HCT116 (cell line): ENCODE measurements at regions not wholly inside any gene's neighbourhood (a gene's known extent, or its start where the extent isn't known, plus 50 kb on each side); places are given as distances from the start of the nearest gene placed in this dataset.

ENCODE experiments used
- ATAC-seq: fragments of 200-7000 bp; cut with Tn5 transposase; 2 replicates; pipeline ENCODE4 v1.9.1; 2020; ENCODE audit warnings: mild to moderate bottlenecking, moderate library complexity
- BruUV-seq: library from RNA; stranded (reverse); fragments of 400-500 nt; replicated peaks from 2 replicates; lab custom pipeline; 2021; lab: Mats Ljungman, UMichigan
- CTCF ChIA-PET: fragments of 300-600 bp; sonication (Branson Sonifier 250); formaldehyde crosslinking; loops from one replicate; lab custom pipeline; 2021; ENCODE audit warnings: antibody characterized with exemption; lab: Charles Lee
- POLR2A ChIA-PET: fragments of 300-600, 350-600 bp; sonication (Branson Sonifier 250); formaldehyde crosslinking; loops from one replicate; lab custom pipeline; 2021; ENCODE audit warnings: antibody characterized with exemption; lab: Charles Lee
- RAD21 ChIA-PET, 2 experiments: fragments of 300-600 bp; sonication (Branson Sonifier 250); formaldehyde crosslinking; loops; one replicate each; lab custom pipeline; 2023; ENCODE audit warnings: low total read pairs in 2 of 2; ENCODE audit not compliant: uncharacterized antibody in 2 of 2, unreplicated experiment in 2 of 2, low non-redundant PET in 1 of 2; lab: Charles Lee
- DNase-seq: peaks from one replicate; pipeline ENCODE4 v3.0.0-alpha.2; 2010; ENCODE audit warnings: low read depth, low spot score
- H2AFZ ChIP-seq: fragments of 200-600 bp; shearing (Covaris generic), sonication (generic); 2 replicates; pipeline ENCODE4 v1.6.1; 2017; ENCODE audit warnings: low read depth, mixed run types, mixed read lengths, antibody characterized with exemption, low read length; ENCODE audit not compliant: poor library complexity, severe bottlenecking
- H3K27ac ChIP-seq: 2 replicates; pipeline ENCODE4 v1.5.1; 2012; ENCODE audit warnings: low read depth, low read length
- H3K27me3 ChIP-seq: fragments of 200-600 bp; sonication (generic); 2 replicates; pipeline ENCODE4 v1.6.1; 2016; ENCODE audit warnings: mixed run types, low read length, mixed read lengths; ENCODE audit not compliant: insufficient read depth
- H3K36me3 ChIP-seq, 2 experiments: fragments of 200-500 bp in 1 of 2; fragments of 200-600 bp in 1 of 2; sonication (Bioruptor generic) in 1 of 2; sonication (generic) in 1 of 2; 2 replicates each; pipeline versions ENCODE4 v1.5.1 to v1.6.1; 2014 to 2016; ENCODE audit warnings: low read length in 2 of 2, inconsistent platforms in 1 of 2, mixed read lengths in 1 of 2, mixed run types in 1 of 2; ENCODE audit not compliant: insufficient read depth in 2 of 2, control insufficient read depth in 1 of 2
- H3K4me1 ChIP-seq, 2 experiments: fragments of 200-600 bp in 1 of 2; sonication (generic) in 1 of 2; 2 replicates each; pipeline versions ENCODE4 v1.5.1 to v1.6.1; 2012 to 2017; ENCODE audit warnings: low read length in 2 of 2, inconsistent platforms in 1 of 2, mild to moderate bottlenecking in 1 of 2, mixed read lengths in 1 of 2, mixed run types in 1 of 2, moderate library complexity in 1 of 2; ENCODE audit not compliant: insufficient read depth in 2 of 2, control insufficient read depth in 1 of 2
- H3K4me2 ChIP-seq: fragments of 200-600 bp; sonication (generic); 2 replicates; pipeline ENCODE4 v1.6.1; 2017; ENCODE audit warnings: mixed run types, low read length, mixed read lengths
- H3K4me3 ChIP-seq, 2 experiments: fragments of 200-600 bp in 1 of 2; sonication (generic) in 1 of 2; replicated peaks in 1 of 2; 2 replicates each; pipeline ENCODE4 v1.5.1; 2011 to 2016; ENCODE audit warnings: low read length in 2 of 2, control low read depth in 1 of 2, low read depth in 1 of 2, mild to moderate bottlenecking in 1 of 2, mixed read lengths in 1 of 2, mixed run types in 1 of 2
- H3K79me2 ChIP-seq: fragments of 200-600 bp; sonication (generic); 2 replicates; pipeline ENCODE4 v1.6.1; 2017; ENCODE audit warnings: mild to moderate bottlenecking, mixed run types, low read length, moderate library complexity, mixed read lengths; ENCODE audit not compliant: insufficient read depth
- H3K9ac ChIP-seq: fragments of 200-600 bp; sonication (generic); 2 replicates; pipeline ENCODE4 v1.6.1; 2016; ENCODE audit warnings: low read length, mixed read lengths
- H3K9me2 ChIP-seq: fragments of 200-600 bp; sonication (generic), shearing (Covaris generic); 2 replicates; pipeline ENCODE4 v1.6.1; 2017; ENCODE audit warnings: mixed run types, mild to moderate bottlenecking, moderate library complexity; ENCODE audit not compliant: insufficient read depth
- H3K9me3 ChIP-seq, 2 experiments: fragments of 200-500 bp in 1 of 2; fragments of 200-600 bp in 1 of 2; sonication (Bioruptor generic) in 1 of 2; sonication (generic) in 1 of 2; 2 replicates each; pipeline ENCODE4 v1.6.1; 2014 to 2017; ENCODE audit warnings: low read length in 2 of 2, mixed read lengths in 2 of 2, inconsistent platforms in 1 of 2, low read depth in 1 of 2, mild to moderate bottlenecking in 1 of 2, mixed run types in 1 of 2, moderate library complexity in 1 of 2; ENCODE audit not compliant: control insufficient read depth in 1 of 2, insufficient read depth in 1 of 2
- H4K20me1 ChIP-seq: fragments of 200-600 bp; sonication (generic), shearing (Covaris generic); 2 replicates; pipeline ENCODE4 v1.6.1; 2017; ENCODE audit warnings: mixed run types, mild to moderate bottlenecking, moderate library complexity; ENCODE audit not compliant: insufficient read depth
- CBX3 ChIP-seq: IDR thresholded peaks from 2 replicates; pipeline ENCODE4 v1.6.1; 2012; ENCODE audit warnings: low read depth
- CEBPB ChIP-seq: IDR thresholded peaks from 2 replicates; pipeline ENCODE4 v1.6.1; 2012; ENCODE audit warnings: low read depth
- EZH2phosphoT487 ChIP-seq: fragments of 200-600 bp; IDR thresholded peaks from 2 replicates; pipeline ENCODE4 v1.6.1; 2018; ENCODE audit warnings: antibody characterized with exemption, borderline replicate concordance
- POLR2A ChIP-seq: IDR thresholded peaks from 2 replicates; pipeline ENCODE4 v1.7.0; 2011; ENCODE audit warnings: borderline replicate concordance; ENCODE audit not compliant: insufficient read depth, insufficient read length; ENCODE audit errors: extremely low read depth
- POLR2AphosphoS5 ChIP-seq: IDR thresholded peaks from 2 replicates; pipeline ENCODE4 v1.6.1; 2011; ENCODE audit warnings: mild to moderate bottlenecking, low read depth, low read length, moderate library complexity
- SIN3A ChIP-seq: IDR thresholded peaks from 2 replicates; pipeline ENCODE4 v1.6.1; 2012; ENCODE audit warnings: low read depth
- ZBTB33 ChIP-seq: IDR thresholded peaks from 2 replicates; pipeline ENCODE4 v1.6.1; 2011; ENCODE audit warnings: mild to moderate bottlenecking, low read length, moderate library complexity; ENCODE audit not compliant: insufficient replicate concordance; ENCODE audit errors: extremely low read depth
- ZNF274 ChIP-seq: fragments of 200-500 bp; sonication (Bioruptor generic); IDR thresholded peaks from 2 replicates; pipeline ENCODE4 v1.6.1; 2014; ENCODE audit warnings: mild to moderate bottlenecking, low read depth, low read length, inconsistent platforms
- intact Hi-C: fragments of 100-400 bp; cut with micrococcal nuclease; formaldehyde crosslinking; loops from 2 replicates; pipeline ENCODE4 v1.10.0; 2022

DNA sequence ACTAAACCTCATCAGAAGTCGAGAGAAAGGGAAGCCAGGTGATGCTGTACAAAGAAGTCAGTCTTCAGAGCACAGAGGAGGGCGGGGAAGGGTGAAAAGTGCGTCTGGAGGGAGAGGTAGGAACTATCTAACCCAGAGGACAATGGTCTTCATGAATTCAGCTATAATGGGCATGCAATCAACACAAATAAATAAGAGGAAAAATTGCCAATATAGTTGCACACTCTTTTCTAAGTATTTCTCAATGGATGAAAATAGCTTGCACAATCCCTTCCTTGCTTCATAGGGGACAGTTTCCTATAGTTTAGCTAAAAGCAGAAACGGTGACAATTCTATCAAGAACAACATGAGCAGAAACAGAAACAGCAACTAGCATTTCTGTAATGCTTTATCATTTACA lies 931.2 kb downstream of the AACS start (continued):
- TF ChIP-seq ZBTB33 (no peak), ZNF274 (no peak), CBX3 (no peak), SIN3A (no peak), POLR2AphosphoS5 (no peak)

DNA sequence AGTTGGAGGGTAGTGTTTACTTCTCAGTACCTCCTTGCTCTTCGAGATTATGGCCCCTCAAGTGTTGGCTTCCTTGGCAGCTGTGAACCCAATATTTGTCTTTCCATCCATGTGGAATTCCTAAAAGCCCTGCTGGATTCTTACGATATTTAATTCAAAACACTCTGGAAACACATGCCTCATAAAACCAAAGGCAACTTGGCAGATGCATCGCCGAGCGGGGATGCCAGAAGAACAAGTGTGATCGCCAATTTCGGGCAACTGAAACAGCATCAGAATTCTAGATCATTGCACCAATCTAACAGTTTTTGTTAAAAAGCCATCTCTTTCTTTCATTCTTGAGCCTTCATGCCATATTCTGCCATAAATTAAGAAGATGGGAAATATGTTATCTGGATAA lies 934.4 kb downstream of the AACS start:
- Histone ChIP-seq H2AFZ (no peak overlapping the region), H3K79me2 (no peaks in the 10 kb centered on the region), H4K20me1 (no peaks in the 10 kb centered on the region), H3K27me3 (no peaks in the 10 kb centered on the region), H3K4me1 (no peaks in the 10 kb centered on the region), H3K27ac (no peak overlapping the region), H3K9me2 (no peaks in the 10 kb centered on the region), H3K36me3 (no peaks in the 10 kb centered on the region), H3K9me3 (peaks cover 0 to 9% of the 10 kb centered on the region in 2 experiments; a peak in 2 of 4 replicates), H3K4me3 (no peak overlapping the region), H3K9ac (no peak overlapping the region)
- POLR2A ChIA-PET, result no interaction called here
- no TSS peak for BruUV-seq
- DNase-seq, result no peak
- intact Hi-C loops, result no loop called here
- TF ChIP-seq EZH2phosphoT487, result no peak
- no peak for TF ChIP-seq POLR2A
- TF ChIP-seq CEBPB, result no peak
- TF ChIP-seq, all 23 proteins: peak for 0
- no peak for ATAC-seq
- ChIA-PET CTCF (no interaction called here), RAD21 (no interaction called here)
- H3K4me2 ChIP-seq, result no peak overlapping the region
